NT2/D1 (cell line): ENCODE measurements at regions not wholly inside any gene's neighbourhood (a gene's known extent, or its start where the extent isn't known, plus 50 kb on each side); places are given as distances from the start of the nearest gene placed in this dataset.

Experiments used
- DNase-seq: peaks from one replicate; pipeline ENCODE4 v3.0.0-alpha.2; 2011; ENCODE audit warnings: low read depth, low spot score
- H3K27me3 ChIP-seq: 2 replicates; pipeline ENCODE4 v1.6.0; 2011; ENCODE audit warnings: mild to moderate bottlenecking; ENCODE audit not compliant: insufficient read length, insufficient read depth
- H3K36me3 ChIP-seq: 2 replicates; pipeline ENCODE4 v1.6.1; 2011; ENCODE audit warnings: mild to moderate bottlenecking, low read length, mixed read lengths; ENCODE audit not compliant: insufficient read depth, insufficient read length
- H3K4me1 ChIP-seq: 2 replicates; pipeline ENCODE4 v1.5.1; 2011; ENCODE audit not compliant: insufficient read depth, insufficient read length
- H3K4me3 ChIP-seq: 2 replicates; pipeline ENCODE4 v1.5.1; 2011; ENCODE audit warnings: low read depth; ENCODE audit not compliant: insufficient read length
- H3K9ac ChIP-seq: 2 replicates; pipeline ENCODE4 v1.6.0; 2011; ENCODE audit warnings: low read depth; ENCODE audit not compliant: insufficient read length
- H3K9me3 ChIP-seq: 2 replicates; pipeline ENCODE4 v1.5.1; 2011; ENCODE audit warnings: mild to moderate bottlenecking, low read length; ENCODE audit not compliant: insufficient read depth
- SUZ12 ChIP-seq: IDR thresholded peaks from 2 replicates; pipeline ENCODE4 v1.6.1; 2011; ENCODE audit not compliant: insufficient read length, insufficient read depth; ENCODE audit errors: extremely low read depth
- YY1 ChIP-seq: IDR thresholded peaks from 2 replicates; pipeline ENCODE4 v1.6.1; 2011; ENCODE audit not compliant: insufficient read length, insufficient read depth
- ZNF274 ChIP-seq: IDR thresholded peaks from 2 replicates; pipeline ENCODE4 v1.6.1; 2011; ENCODE audit warnings: mild to moderate bottlenecking, low read depth, low read length

DNA sequence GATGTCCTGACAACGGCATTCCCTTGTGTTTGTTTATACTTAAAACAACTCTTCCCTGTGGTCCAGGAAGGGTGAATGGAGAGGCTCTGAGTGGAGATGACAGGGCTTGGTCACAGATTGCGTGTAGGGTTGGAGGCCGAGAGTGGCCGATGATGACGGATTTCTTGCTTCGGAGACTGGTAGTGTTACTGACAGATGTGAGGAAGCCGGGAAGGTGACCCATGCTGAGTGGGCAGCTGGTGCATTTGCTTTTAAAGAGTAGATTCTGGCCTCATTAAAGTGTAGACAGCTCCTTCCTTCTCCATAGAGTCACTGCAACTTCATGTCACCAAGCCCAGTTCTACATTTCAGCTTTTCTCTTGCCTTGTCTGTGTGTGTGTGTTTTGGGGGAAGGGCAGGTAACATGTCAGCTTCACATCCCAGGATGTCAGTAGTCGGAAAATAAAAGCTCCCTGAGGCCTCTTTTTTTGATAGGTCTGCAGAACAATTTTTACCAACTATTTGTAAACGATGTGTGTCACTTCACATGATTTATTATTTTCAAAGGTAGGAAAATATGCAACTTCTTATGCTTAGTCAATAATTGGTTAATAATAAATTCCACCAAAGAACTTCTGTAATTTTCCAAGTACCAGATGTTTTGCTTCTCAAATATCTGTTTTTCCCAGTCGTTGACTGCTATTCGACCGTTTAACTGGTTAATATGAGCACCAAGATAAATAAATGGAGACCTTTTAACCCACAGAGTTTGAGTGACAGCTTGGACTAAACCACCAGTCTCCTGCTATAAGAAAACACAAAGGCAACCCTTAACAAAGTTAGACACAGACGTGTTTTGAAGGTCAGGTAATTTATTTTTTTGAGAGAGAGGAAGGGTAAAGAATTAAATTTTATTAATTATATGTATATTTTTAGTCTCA is 436.9 kb downstream of the SLC4A3 start:
- TF ChIP-seq SUZ12 (no peak), YY1 (no peak), ZNF274 (no peak)
- no peak overlapping the region for H3K9ac ChIP-seq
- no peak for DNase-seq
- no peaks in the 10 kb centered on the region for H3K36me3 ChIP-seq
- H3K4me1 ChIP-seq = no peaks in the 10 kb centered on the region
- H3K27me3 ChIP-seq = no peaks in the 10 kb centered on the region
- no peak overlapping the region for H3K4me3 ChIP-seq
- H3K9me3 ChIP-seq = no peaks in the 10 kb centered on the region

DNA sequence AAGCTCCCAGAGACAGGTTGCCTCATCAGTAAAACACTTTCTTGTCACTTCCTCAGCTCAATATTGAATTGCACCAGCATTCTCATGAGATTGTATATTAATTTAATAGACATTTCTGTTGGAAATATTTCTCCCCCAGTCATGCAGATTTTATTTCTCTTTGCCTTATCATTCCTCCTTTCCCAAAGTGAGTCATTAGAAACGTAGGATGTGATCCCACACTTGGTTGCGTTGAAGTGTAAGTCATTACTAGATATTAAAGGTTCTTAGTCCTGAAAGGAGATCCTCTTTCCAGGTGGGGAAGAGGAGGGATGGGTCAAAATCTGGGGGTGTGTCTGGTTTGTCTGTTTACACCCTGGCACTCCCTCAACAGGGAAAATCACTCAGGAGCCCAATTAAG is 438.2 kb downstream of the SLC4A3 start:
- TF ChIP-seq SUZ12 (no peak), ZNF274 (no peak), YY1 (no peak)
- no peak for DNase-seq

DNA sequence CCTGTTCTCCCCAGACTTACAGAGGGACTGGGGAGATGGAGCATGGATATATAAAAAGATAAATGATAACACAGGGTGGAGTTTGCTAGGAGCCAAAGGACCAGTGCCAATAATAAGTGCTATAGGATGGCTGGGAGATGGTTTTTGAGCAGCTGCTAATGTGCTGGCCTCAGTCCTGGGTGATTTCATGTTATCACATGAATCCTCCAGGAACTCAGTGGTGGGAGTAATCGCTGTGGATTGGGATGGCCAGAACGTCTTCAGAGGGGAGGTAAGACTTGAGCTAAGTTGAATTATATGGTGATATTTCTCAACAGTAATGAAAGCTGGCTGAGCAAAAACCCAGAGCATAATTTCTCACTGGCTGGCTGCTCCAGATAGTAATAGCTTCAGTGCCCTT is 441.4 kb downstream of the SLC4A3 start:
- Histone ChIP-seq H3K4me1 (no peaks in the 10 kb centered on the region), H3K9ac (no peak overlapping the region), H3K36me3 (no peaks in the 10 kb centered on the region), H3K9me3 (no peaks in the 10 kb centered on the region), H3K4me3 (no peak overlapping the region), H3K27me3 (no peaks in the 10 kb centered on the region)
- no peak for DNase-seq
- TF ChIP-seq YY1 (no peak), ZNF274 (no peak), SUZ12 (no peak)

More for the DNA sequence above, 438.2 kb downstream of the SLC4A3 start:
- Histone ChIP-seq H3K4me1 (no peaks in the 10 kb centered on the region), H3K36me3 (no peaks in the 10 kb centered on the region), H3K9me3 (no peaks in the 10 kb centered on the region), H3K9ac (no peak overlapping the region), H3K27me3 (no peaks in the 10 kb centered on the region), H3K4me3 (no peak overlapping the region)

DNA sequence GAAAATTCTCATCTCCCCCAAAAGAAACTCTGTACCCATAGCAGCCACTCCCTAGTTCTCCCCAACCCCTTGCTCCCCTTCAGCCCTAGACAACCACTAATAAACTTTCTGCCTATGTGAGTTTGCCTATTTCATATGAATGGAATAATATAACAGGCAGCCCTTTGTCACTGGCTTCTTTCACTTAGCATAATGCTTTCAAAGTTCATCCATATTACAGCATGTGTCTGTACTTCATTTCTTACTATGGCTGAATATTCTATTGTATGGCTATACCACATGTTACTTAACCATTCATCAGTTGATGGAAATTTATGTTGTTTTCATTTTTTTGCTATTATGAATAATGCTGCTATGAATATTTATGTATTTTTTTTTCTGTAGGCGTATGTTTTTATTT is 442.9 kb downstream of the SLC4A3 start:
- Histone ChIP-seq H3K4me1 (no peaks in the 10 kb centered on the region), H3K9ac (no peak overlapping the region), H3K4me3 (no peak overlapping the region), H3K27me3 (no peaks in the 10 kb centered on the region), H3K36me3 (no peaks in the 10 kb centered on the region), H3K9me3 (no peaks in the 10 kb centered on the region; the same call in 1 of the 2 replicates)
- DNase-seq = no peak
- TF ChIP-seq ZNF274 = no peak
- TF ChIP-seq YY1 = no peak
- no peak for TF ChIP-seq SUZ12

DNA sequence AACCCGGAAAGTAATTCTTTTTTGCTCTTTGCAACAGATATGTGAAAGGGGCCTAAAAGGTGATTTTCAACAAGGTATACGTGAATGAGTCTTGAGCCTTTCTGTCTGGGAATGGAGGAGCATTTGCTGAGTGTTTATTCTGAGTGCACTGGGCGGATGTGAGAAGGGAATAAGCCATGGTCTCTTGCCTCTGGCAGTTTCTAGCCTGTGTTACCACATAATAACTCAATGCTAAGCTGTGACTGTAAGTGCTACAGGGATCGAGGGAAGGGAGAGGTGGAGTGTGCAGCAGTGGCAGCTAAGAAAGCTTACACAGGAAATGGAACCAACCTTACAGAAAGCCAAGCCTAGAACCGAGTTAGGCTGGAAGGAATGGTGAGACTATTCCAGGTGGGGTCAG is 444.3 kb downstream of the SLC4A3 start:
- DNase-seq = no peak
- Histone ChIP-seq H3K9ac (no peak overlapping the region), H3K9me3 (no peaks in the 10 kb centered on the region; the same call in 1 of the 2 replicates), H3K36me3 (no peaks in the 10 kb centered on the region), H3K4me3 (no peak overlapping the region), H3K4me1 (no peaks in the 10 kb centered on the region), H3K27me3 (no peaks in the 10 kb centered on the region)
- TF ChIP-seq SUZ12 (no peak), YY1 (no peak), ZNF274 (no peak)

DNA sequence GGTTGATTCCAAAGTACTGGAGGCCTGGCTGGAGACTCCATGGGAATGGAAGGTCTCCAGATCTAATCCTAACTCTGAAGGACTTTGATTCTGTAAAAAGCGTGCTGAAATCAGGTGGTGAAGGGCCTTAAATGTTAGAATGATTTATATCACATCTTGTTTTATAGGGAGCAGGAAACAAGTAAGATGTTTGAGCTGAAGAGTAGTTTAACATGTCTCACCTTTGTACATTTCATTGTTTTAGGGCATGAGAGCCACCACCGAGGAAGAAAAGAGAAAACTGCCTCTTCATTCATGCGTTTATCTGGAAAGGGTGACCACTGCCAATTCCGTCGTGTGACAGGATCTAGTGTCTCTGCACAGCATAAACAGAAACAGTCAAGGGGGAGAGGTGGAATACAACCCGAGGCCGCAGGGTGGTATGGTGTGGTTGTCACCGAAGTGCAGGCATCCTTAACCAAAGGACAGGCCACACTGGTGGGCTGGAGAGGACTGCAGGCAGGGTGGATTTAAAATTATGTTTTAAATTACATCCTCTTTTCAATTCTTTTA is 445.3 kb downstream of the SLC4A3 start:
- H3K4me1 ChIP-seq = no peaks in the 10 kb centered on the region
- H3K36me3 ChIP-seq = no peaks in the 10 kb centered on the region
- no peak overlapping the region for H3K4me3 ChIP-seq
- no peaks in the 10 kb centered on the region for H3K27me3 ChIP-seq
- H3K9ac ChIP-seq = no peak overlapping the region
- TF ChIP-seq ZNF274 (no peak), SUZ12 (no peak), YY1 (no peak)
- DNase-seq = no peak
- no peaks in the 10 kb centered on the region; the same call in 1 of the 2 replicates for H3K9me3 ChIP-seq

DNA sequence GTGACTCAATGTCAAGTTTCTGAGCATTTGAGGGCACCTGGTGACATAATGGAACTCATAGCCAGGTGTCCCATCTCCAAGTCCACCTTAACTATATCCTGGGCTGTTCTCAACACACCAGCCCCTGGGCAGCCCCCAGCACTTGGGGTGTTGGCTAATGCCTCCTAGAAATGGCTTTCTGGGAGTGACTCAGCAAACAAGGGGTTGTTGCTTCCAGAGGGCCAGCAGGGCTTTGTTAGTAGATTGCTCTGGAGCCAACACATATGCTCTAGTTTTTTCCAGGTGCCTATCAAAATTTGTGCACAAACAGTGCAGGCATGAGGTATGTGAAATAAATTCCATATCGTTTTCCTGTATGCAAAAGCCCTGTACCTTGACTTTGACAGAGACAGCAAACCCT is 448.4 kb downstream of the SLC4A3 start:
- Histone ChIP-seq H3K9ac (no peak overlapping the region), H3K9me3 (peaks cover 7% of the 10 kb centered on the region; the same call in 1 of the 2 replicates), H3K4me3 (no peak overlapping the region), H3K4me1 (no peaks in the 10 kb centered on the region), H3K36me3 (no peaks in the 10 kb centered on the region), H3K27me3 (no peaks in the 10 kb centered on the region)
- TF ChIP-seq ZNF274 (no peak), YY1 (no peak), SUZ12 (no peak)
- DNase-seq = no peak
